CD4-positive, alpha-beta memory T cell (primary cell): ENCODE measurements at regions not wholly inside any gene's neighbourhood (a gene's known extent, or its start where the extent isn't known, plus 50 kb on each side); places are given as distances from the start of the nearest gene placed in this dataset.
"Not testable (repeated sequence)": the region's sequence is repeated elsewhere in the genome, so short reads cannot be mapped to it uniquely, and the experiment has no call there.

Experiments
- CTCF ChIA-PET: fragments of 350-600 bp; sonication (Branson Sonifier 250); formaldehyde crosslinking; loops from one replicate; lab custom pipeline; 2021; ENCODE audit warnings: inconsistent platforms; ENCODE audit not compliant: partially characterized antibody; lab: Charles Lee
- POLR2A ChIA-PET: fragments of 350-600 bp; sonication (Branson Sonifier 250); formaldehyde crosslinking; loops from one replicate; lab custom pipeline; 2021; ENCODE audit not compliant: partially characterized antibody; lab: Charles Lee
- DNase-seq, 5 donors: peaks; one replicate each; pipeline versions ENCODE4 v3.0.0 to v3.0.0-alpha.2; 2020 to 2022; ENCODE audit warnings: mixed read lengths in 1 of 5
- H3K27ac ChIP-seq: one replicate; pipeline ENCODE4 v1.7.0; 2013; ENCODE audit warnings: low read depth, low read length
- H3K27me3 ChIP-seq: 2 replicates; pipeline ENCODE4 v1.7.0; 2013; ENCODE audit warnings: mild to moderate bottlenecking, low read length, moderate library complexity; ENCODE audit not compliant: insufficient read depth
- H3K36me3 ChIP-seq: 2 replicates; pipeline ENCODE4 v1.7.0; 2013; ENCODE audit warnings: mild to moderate bottlenecking, low read length, moderate library complexity; ENCODE audit not compliant: insufficient read depth
- H3K4me1 ChIP-seq: 2 replicates; pipeline ENCODE4 v1.7.0; 2013; ENCODE audit warnings: mild to moderate bottlenecking, low read length, moderate library complexity; ENCODE audit not compliant: insufficient read depth
- H3K4me3 ChIP-seq, 2 donors: one replicate each; pipeline ENCODE4 v1.7.0; 2013; ENCODE audit warnings: low read length in 2 of 2, mild to moderate bottlenecking in 1 of 2
- H3K9me3 ChIP-seq, 2 donors: one replicate each; pipeline ENCODE4 v1.7.0; 2013; ENCODE audit warnings: low read length in 2 of 2, control low read depth in 1 of 2; ENCODE audit not compliant: control insufficient read depth in 1 of 2
- H3K27ac Mint-ChIP-seq, 7 donors: one replicate each; pipeline ENCODE4 v1.8.0; 2020 to 2021; ENCODE audit warnings: mixed read lengths in 7 of 7, mild to moderate bottlenecking in 6 of 7, inconsistent platforms in 3 of 7, moderate library complexity in 3 of 7
- H3K27me3 Mint-ChIP-seq, 2 donors: one replicate each; pipeline ENCODE4 v1.8.0; 2020 to 2021; ENCODE audit warnings: mixed read lengths in 2 of 2
- H3K36me3 Mint-ChIP-seq, 2 donors: one replicate each; pipeline ENCODE4 v1.8.0; 2020 to 2021; ENCODE audit warnings: mixed read lengths in 2 of 2, inconsistent platforms in 1 of 2, mild to moderate bottlenecking in 1 of 2
- H3K4me1 Mint-ChIP-seq, 4 donors: one replicate each; pipeline ENCODE4 v1.8.0; 2020 to 2021; ENCODE audit warnings: mixed read lengths in 4 of 4, mild to moderate bottlenecking in 1 of 4
- H3K4me3 Mint-ChIP-seq, 8 donors: one replicate each; pipeline ENCODE4 v1.8.0; 2020 to 2021; ENCODE audit warnings: mixed read lengths in 8 of 8, mild to moderate bottlenecking in 7 of 8, moderate library complexity in 6 of 8, inconsistent platforms in 3 of 8
- H3K9me3 Mint-ChIP-seq, 8 donors: one replicate each; pipeline ENCODE4 v1.8.0; 2020 to 2021; ENCODE audit warnings: mixed read lengths in 8 of 8, mild to moderate bottlenecking in 5 of 8, inconsistent platforms in 3 of 8, moderate library complexity in 1 of 8
- intact Hi-C: fragments of 100-400 bp; cut with micrococcal nuclease; formaldehyde crosslinking; loops from one replicate; pipeline ENCODE4 v1.15.1; 2023

- H3K4me3 ChIP-seq, H3K27ac Mint-ChIP-seq, CTCF ChIA-PET: not testable (repeated sequence)
These were observed 93.0 kb downstream of the NAPG start for GRCh38 chr18:10618797-10619196.

GRCh38 chr18:10619280-10619679, 93.5 kb downstream of the NAPG start:
- H3K36me3 ChIP-seq, H3K27me3 Mint-ChIP-seq, H3K4me1 Mint-ChIP-seq, H3K27ac Mint-ChIP-seq, intact Hi-C loops, POLR2A ChIA-PET, H3K4me3 Mint-ChIP-seq, H3K36me3 Mint-ChIP-seq, CTCF ChIA-PET, H3K4me3 ChIP-seq, H3K27me3 ChIP-seq, H3K4me1 ChIP-seq, H3K9me3 Mint-ChIP-seq, H3K27ac ChIP-seq, H3K9me3 ChIP-seq, DNase-seq: not testable (repeated sequence)

More at GRCh38 chr18:10618797-10619196, 93.0 kb downstream of the NAPG start:
- H3K4me1 Mint-ChIP-seq, H3K27me3 ChIP-seq, H3K9me3 ChIP-seq, intact Hi-C loops, DNase-seq, H3K4me1 ChIP-seq, H3K27ac ChIP-seq, H3K36me3 ChIP-seq, POLR2A ChIA-PET, H3K4me3 Mint-ChIP-seq, H3K36me3 Mint-ChIP-seq, H3K9me3 Mint-ChIP-seq, H3K27me3 Mint-ChIP-seq: not testable (repeated sequence)

GRCh38 chr18:10619833-10620232, 94.0 kb downstream of the NAPG start:
- intact Hi-C loops, H3K4me1 ChIP-seq, H3K36me3 Mint-ChIP-seq, H3K4me3 ChIP-seq, H3K27me3 Mint-ChIP-seq, H3K27me3 ChIP-seq, CTCF ChIA-PET, H3K36me3 ChIP-seq, H3K9me3 Mint-ChIP-seq, POLR2A ChIA-PET, H3K27ac Mint-ChIP-seq, H3K4me3 Mint-ChIP-seq, H3K4me1 Mint-ChIP-seq, H3K27ac ChIP-seq, H3K9me3 ChIP-seq, DNase-seq: not testable (repeated sequence)
